ENCODE measurements at regions not wholly inside any gene's neighbourhood (a gene's known extent, or its start where the extent isn't known, plus 50 kb on each side); places are given as distances from the start of the nearest gene placed in this dataset.
"Not testable (repeated sequence)": the region's sequence is repeated elsewhere in the genome, so short reads cannot be mapped to it uniquely, and the experiment has no call there.

- no peak for DNase-seq
Measured at GRCh38 chr14:38973083-38973700, 129.8 kb downstream of the SEC23A start.

- DNase-seq = no peak
Measured at GRCh38 chr14:38972511-38972910, 130.5 kb downstream of the SEC23A start.

GRCh38 chr14:38971258-38971921 lies 131.6 kb downstream of the SEC23A start:
- no peak for DNase-seq

DNA sequence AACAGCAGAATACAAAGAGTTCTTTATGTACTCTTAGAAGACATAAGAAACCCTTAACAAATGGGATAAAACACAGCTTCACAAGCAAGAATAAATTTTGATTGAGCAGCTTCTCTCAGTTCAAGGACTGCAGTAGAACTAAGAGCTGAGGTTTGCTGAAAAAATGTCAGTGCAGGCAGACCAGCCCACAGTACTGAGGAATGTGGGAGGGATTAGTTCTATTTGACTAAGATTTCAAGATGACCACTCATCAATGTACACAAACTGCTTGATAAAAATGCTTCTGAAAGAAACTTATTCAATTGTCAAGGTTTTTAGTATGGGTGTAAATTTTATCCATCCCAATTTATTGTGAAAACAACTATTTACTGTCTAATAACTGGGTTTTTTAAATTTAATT lies 138.4 kb downstream of the SEC23A start:
- no peak for DNase-seq

- no peak for DNase-seq
Measured at GRCh38 chr14:38960946-38961531, 142.0 kb downstream of the SEC23A start.

- DNase-seq = no peak
Measured at GRCh38 chr14:38959021-38959420, 144.0 kb downstream of the SEC23A start.

- DNase-seq = no peak
Measured at GRCh38 chr14:38958589-38958988, 144.4 kb downstream of the SEC23A start.

DNA sequence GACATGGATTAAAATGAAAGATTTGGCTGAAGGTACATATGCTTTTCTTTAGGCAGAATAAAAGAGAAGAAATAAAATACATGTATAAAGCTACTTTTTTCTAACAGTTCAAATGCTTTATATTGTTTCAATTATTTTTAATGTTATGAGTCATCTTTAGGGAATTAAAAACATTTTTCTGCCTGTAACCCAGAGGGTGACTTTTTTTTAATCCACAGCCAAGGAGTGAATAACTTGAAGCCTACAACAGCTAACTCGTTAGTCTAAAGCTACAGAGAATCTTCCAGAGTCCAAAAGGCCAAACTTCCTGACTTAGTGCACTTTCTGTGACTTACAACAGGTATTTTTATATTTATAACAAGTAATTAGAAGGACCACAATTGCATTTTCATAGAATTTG lies 151.6 kb downstream of the SEC23A start:
- DNase-seq = no peak

GRCh38 chr14:38950676-38951075 lies 152.4 kb downstream of the SEC23A start:
- no peak for DNase-seq

GRCh38 chr14:38948576-38948975 lies 154.5 kb downstream of the SEC23A start:
- no peak for DNase-seq

DNA sequence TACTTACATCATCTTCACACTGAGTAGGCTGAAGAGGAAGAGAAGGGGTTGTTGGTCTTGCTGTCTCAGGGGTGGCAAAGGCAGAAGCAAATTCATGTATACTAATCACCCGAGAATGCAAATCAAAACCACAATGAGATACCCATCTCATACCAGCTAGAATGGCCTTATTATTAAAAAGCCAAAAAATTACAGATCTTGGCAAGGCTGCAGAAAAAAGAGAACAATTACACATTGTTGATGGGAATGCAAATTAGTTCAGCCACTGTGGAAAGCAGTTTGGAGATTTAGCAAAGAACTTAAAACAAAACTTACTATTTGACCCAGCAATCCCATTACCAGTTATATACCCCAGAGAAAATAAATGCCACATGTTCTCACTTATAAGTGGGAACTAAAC lies 154.9 kb downstream of the SEC23A start:
- DNase-seq = no peak

DNA sequence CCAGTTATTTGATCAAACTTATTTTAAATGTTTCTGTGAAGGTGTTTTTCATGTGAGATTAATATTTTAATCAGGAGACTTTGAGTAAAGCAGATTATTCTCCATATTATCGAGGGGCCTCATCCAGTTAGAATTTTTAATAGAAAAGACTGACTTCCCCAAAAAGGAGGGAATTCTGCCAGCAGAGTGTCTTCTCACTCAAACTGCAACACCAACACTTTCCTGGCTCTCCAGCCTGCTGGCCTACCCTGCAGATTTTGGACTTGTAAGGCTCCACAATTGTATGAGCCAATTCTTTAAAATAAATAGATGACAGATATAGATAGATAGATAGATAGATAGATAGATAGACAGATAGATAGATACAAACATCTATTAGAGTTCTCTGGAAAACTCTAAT lies 155.7 kb downstream of the SEC23A start:
- no peak for DNase-seq

- DNase-seq = no peak
Measured at GRCh38 chr14:38944691-38945090, 158.3 kb downstream of the SEC23A start.

GRCh38 chr14:38941488-38941887 lies 161.5 kb downstream of the SEC23A start:
- DNase-seq = no peak

DNA sequence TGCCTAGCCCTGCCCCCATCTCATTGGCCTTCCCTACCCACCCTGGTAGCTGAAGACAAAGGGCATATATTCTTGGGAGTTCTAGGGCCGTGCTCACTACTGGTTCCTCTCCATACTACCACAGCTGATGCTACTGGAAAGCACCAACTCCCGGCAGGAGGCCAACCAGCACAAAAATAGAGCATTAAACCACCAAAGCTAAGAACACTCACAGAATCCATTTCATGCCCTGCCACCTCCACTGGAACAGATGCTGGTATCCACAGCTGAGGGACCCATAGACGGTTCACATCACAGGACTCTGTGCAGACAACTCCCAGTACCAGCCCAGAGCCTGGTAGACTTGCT lies 170.4 kb downstream of the SEC23A start:
- DNase-seq = not testable (repeated sequence)

GRCh38 chr14:38931969-38932652 lies 170.9 kb downstream of the SEC23A start:
- no peak for DNase-seq

DNA sequence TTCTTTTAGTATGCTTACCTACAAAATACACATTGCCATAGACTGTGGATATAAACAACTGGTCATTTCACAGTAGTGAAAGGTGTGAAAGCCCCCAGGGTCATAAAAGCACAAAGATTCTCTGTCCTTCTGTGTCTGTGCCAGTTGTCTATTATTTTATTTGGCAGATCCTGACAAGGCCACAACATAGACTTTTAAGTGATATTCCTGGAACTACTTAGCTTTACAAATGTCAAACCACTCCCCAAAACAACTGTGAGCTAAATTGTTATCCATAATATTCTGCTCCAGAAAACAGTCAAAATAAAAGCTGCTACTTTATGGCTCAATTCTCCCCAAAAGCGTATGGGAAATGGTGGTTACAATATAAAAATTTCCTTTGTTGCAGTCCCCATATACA lies 172.1 kb downstream of the SEC23A start:
- DNase-seq = no peak

DNA sequence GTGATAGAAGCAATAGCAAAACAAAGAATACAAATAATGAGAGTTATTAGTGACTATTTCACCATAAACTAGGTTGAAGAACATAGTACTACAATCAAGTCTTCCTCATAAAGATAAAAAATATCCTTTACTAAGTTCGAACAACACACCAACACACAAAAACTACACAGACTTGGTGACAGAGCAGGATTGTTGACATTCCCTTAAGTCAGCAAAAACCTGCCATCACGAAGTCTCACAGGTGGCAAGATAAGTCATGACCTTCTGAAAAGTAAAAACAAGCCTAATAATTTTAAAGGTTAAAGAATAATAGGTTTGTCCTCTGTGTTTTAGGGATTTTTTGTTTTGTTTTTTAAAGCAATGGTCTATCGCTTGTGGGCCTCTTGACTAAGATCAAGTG lies 173.0 kb downstream of the SEC23A start:
- no peak for DNase-seq

DNA sequence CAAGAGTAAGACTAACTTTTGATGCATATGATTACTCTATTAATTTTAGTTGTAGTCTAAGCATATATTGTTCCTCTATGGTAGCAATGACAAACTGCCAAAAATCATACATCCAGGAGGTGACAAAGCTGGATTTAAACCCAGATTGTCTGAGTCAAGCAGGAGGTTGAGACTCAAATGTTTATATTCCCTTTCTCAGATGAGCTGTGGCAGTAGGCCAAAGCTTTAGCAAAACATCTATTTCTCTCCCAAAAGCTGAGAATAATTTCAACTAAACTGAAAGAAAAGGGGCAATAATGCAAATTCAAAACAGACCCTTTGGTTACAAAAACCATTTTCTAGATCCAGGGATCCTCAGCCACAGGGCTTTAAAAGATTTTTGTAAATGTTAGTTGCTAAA lies 173.6 kb downstream of the SEC23A start:
- no peak for DNase-seq

- DNase-seq = not testable (repeated sequence)
Measured at GRCh38 chr14:38921893-38922292, 181.1 kb downstream of the SEC23A start.

DNA sequence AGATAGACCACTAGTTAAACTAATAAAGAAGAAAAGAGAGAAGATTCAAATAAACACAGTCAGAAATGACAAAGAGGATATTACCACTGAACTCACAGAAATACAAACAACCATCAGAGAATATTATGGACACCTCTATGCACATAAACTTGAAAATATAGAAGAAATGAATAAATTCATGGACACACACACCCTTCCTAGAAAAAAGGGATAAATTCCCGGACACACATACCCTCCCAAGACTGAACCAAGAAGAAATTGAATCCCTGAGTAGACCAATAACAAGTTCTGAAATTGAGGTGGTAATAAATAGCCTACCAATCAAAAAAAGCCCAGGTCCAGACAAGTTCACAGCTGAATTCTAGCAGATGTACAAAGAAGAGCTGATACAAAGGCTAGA lies 187.9 kb downstream of the SEC23A start:
- no peak for DNase-seq

DNA sequence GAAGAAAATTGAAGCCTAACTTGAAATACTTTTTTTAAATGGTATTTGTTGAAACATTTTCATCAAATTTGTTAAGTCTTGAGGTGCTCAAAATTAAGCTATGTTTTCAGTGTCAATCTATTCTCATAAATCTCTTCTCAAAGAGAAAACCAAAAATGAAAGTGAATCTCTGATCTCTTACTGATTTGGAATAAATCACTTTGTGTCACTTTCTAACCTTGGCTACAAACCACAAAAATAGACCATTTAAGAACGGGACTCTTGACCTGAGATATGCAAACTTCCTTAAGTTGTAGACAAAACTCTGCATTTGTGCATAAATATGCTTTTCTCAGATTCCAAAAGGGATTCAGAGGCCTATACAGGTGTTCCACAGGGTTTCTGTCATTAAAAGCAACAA lies 192.9 kb downstream of the SEC23A start:
- no peak for DNase-seq

GRCh38 chr14:38904959-38905358 lies 198.1 kb downstream of the SEC23A start:
- DNase-seq = no peak

- no peak for DNase-seq
Measured at GRCh38 chr14:38901791-38902190, 201.2 kb downstream of the SEC23A start.
